HCT116 (cell line): ENCODE measurements at regions not wholly inside any gene's neighbourhood (a gene's known extent, or its start where the extent isn't known, plus 50 kb on each side); places are given as distances from the start of the nearest gene placed in this dataset.

ENCODE experiments used
- ATAC-seq: fragments of 200-7000 bp; cut with Tn5 transposase; 2 replicates; pipeline ENCODE4 v1.9.1; 2020; ENCODE audit warnings: mild to moderate bottlenecking, moderate library complexity
- BruUV-seq: library from RNA; stranded (reverse); fragments of 400-500 nt; replicated peaks from 2 replicates; lab custom pipeline; 2021; lab: Mats Ljungman, UMichigan
- CTCF ChIA-PET: fragments of 300-600 bp; sonication (Branson Sonifier 250); formaldehyde crosslinking; loops from one replicate; lab custom pipeline; 2021; ENCODE audit warnings: antibody characterized with exemption; lab: Charles Lee
- POLR2A ChIA-PET: fragments of 300-600, 350-600 bp; sonication (Branson Sonifier 250); formaldehyde crosslinking; loops from one replicate; lab custom pipeline; 2021; ENCODE audit warnings: antibody characterized with exemption; lab: Charles Lee
- RAD21 ChIA-PET, 2 experiments: fragments of 300-600 bp; sonication (Branson Sonifier 250); formaldehyde crosslinking; loops; one replicate each; lab custom pipeline; 2023; ENCODE audit warnings: low total read pairs in 2 of 2; ENCODE audit not compliant: uncharacterized antibody in 2 of 2, unreplicated experiment in 2 of 2, low non-redundant PET in 1 of 2; lab: Charles Lee
- DNase-seq: peaks from one replicate; pipeline ENCODE4 v3.0.0-alpha.2; 2010; ENCODE audit warnings: low read depth, low spot score
- H2AFZ ChIP-seq: fragments of 200-600 bp; shearing (Covaris generic), sonication (generic); 2 replicates; pipeline ENCODE4 v1.6.1; 2017; ENCODE audit warnings: low read depth, mixed run types, mixed read lengths, antibody characterized with exemption, low read length; ENCODE audit not compliant: poor library complexity, severe bottlenecking
- H3K27ac ChIP-seq: 2 replicates; pipeline ENCODE4 v1.5.1; 2012; ENCODE audit warnings: low read depth, low read length
- H3K27me3 ChIP-seq: fragments of 200-600 bp; sonication (generic); 2 replicates; pipeline ENCODE4 v1.6.1; 2016; ENCODE audit warnings: mixed run types, low read length, mixed read lengths; ENCODE audit not compliant: insufficient read depth
- H3K36me3 ChIP-seq, 2 experiments: fragments of 200-500 bp in 1 of 2; fragments of 200-600 bp in 1 of 2; sonication (Bioruptor generic) in 1 of 2; sonication (generic) in 1 of 2; 2 replicates each; pipeline versions ENCODE4 v1.5.1 to v1.6.1; 2014 to 2016; ENCODE audit warnings: low read length in 2 of 2, inconsistent platforms in 1 of 2, mixed read lengths in 1 of 2, mixed run types in 1 of 2; ENCODE audit not compliant: insufficient read depth in 2 of 2, control insufficient read depth in 1 of 2
- H3K4me1 ChIP-seq, 2 experiments: fragments of 200-600 bp in 1 of 2; sonication (generic) in 1 of 2; 2 replicates each; pipeline versions ENCODE4 v1.5.1 to v1.6.1; 2012 to 2017; ENCODE audit warnings: low read length in 2 of 2, inconsistent platforms in 1 of 2, mild to moderate bottlenecking in 1 of 2, mixed read lengths in 1 of 2, mixed run types in 1 of 2, moderate library complexity in 1 of 2; ENCODE audit not compliant: insufficient read depth in 2 of 2, control insufficient read depth in 1 of 2
- H3K4me2 ChIP-seq: fragments of 200-600 bp; sonication (generic); 2 replicates; pipeline ENCODE4 v1.6.1; 2017; ENCODE audit warnings: mixed run types, low read length, mixed read lengths
- H3K4me3 ChIP-seq, 2 experiments: fragments of 200-600 bp in 1 of 2; sonication (generic) in 1 of 2; replicated peaks in 1 of 2; 2 replicates each; pipeline ENCODE4 v1.5.1; 2011 to 2016; ENCODE audit warnings: low read length in 2 of 2, control low read depth in 1 of 2, low read depth in 1 of 2, mild to moderate bottlenecking in 1 of 2, mixed read lengths in 1 of 2, mixed run types in 1 of 2
- H3K79me2 ChIP-seq: fragments of 200-600 bp; sonication (generic); 2 replicates; pipeline ENCODE4 v1.6.1; 2017; ENCODE audit warnings: mild to moderate bottlenecking, mixed run types, low read length, moderate library complexity, mixed read lengths; ENCODE audit not compliant: insufficient read depth
- H3K9ac ChIP-seq: fragments of 200-600 bp; sonication (generic); 2 replicates; pipeline ENCODE4 v1.6.1; 2016; ENCODE audit warnings: low read length, mixed read lengths
- H3K9me2 ChIP-seq: fragments of 200-600 bp; sonication (generic), shearing (Covaris generic); 2 replicates; pipeline ENCODE4 v1.6.1; 2017; ENCODE audit warnings: mixed run types, mild to moderate bottlenecking, moderate library complexity; ENCODE audit not compliant: insufficient read depth
- H3K9me3 ChIP-seq, 2 experiments: fragments of 200-500 bp in 1 of 2; fragments of 200-600 bp in 1 of 2; sonication (Bioruptor generic) in 1 of 2; sonication (generic) in 1 of 2; 2 replicates each; pipeline ENCODE4 v1.6.1; 2014 to 2017; ENCODE audit warnings: low read length in 2 of 2, mixed read lengths in 2 of 2, inconsistent platforms in 1 of 2, low read depth in 1 of 2, mild to moderate bottlenecking in 1 of 2, mixed run types in 1 of 2, moderate library complexity in 1 of 2; ENCODE audit not compliant: control insufficient read depth in 1 of 2, insufficient read depth in 1 of 2
- H4K20me1 ChIP-seq: fragments of 200-600 bp; sonication (generic), shearing (Covaris generic); 2 replicates; pipeline ENCODE4 v1.6.1; 2017; ENCODE audit warnings: mixed run types, mild to moderate bottlenecking, moderate library complexity; ENCODE audit not compliant: insufficient read depth
- CBX3 ChIP-seq: IDR thresholded peaks from 2 replicates; pipeline ENCODE4 v1.6.1; 2012; ENCODE audit warnings: low read depth
- CEBPB ChIP-seq: IDR thresholded peaks from 2 replicates; pipeline ENCODE4 v1.6.1; 2012; ENCODE audit warnings: low read depth
- CTCF ChIP-seq, 3 experiments: fragments of 200-600 bp in 1 of 3; sonication (generic) in 1 of 3; IDR thresholded peaks in 2 of 3; conservative IDR thresholded peaks in 1 of 3; 2 replicates each; pipeline ENCODE4 v1.5.1; 2012 to 2017; ENCODE audit warnings: low read depth in 2 of 3, low read length in 2 of 3, antibody characterized with exemption in 1 of 3, borderline replicate concordance in 1 of 3, control low read depth in 1 of 3, mild to moderate bottlenecking in 1 of 3, mixed read lengths in 1 of 3, mixed run types in 1 of 3, moderate library complexity in 1 of 3; ENCODE audit not compliant: insufficient read depth in 1 of 3
- ELF1 ChIP-seq: IDR thresholded peaks from 2 replicates; pipeline ENCODE4 v1.6.1; 2012; ENCODE audit warnings: low read depth, borderline replicate concordance
- FOSL1 ChIP-seq: IDR thresholded peaks from 2 replicates; pipeline ENCODE4 v1.6.1; 2012; ENCODE audit warnings: low read depth
- POLR2A ChIP-seq: IDR thresholded peaks from 2 replicates; pipeline ENCODE4 v1.7.0; 2011; ENCODE audit warnings: borderline replicate concordance; ENCODE audit not compliant: insufficient read depth, insufficient read length; ENCODE audit errors: extremely low read depth
- POLR2AphosphoS5 ChIP-seq: IDR thresholded peaks from 2 replicates; pipeline ENCODE4 v1.6.1; 2011; ENCODE audit warnings: mild to moderate bottlenecking, low read depth, low read length, moderate library complexity
- SIN3A ChIP-seq: IDR thresholded peaks from 2 replicates; pipeline ENCODE4 v1.6.1; 2012; ENCODE audit warnings: low read depth
- SP1 ChIP-seq: IDR thresholded peaks from 2 replicates; pipeline ENCODE4 v1.6.1; 2012; ENCODE audit warnings: low read depth
- SRF ChIP-seq: IDR thresholded peaks from 2 replicates; pipeline ENCODE4 v1.6.1; 2012; ENCODE audit warnings: low read depth
- TCF7L2 ChIP-seq: IDR thresholded peaks from 2 replicates; pipeline ENCODE4 v1.7.0; 2011; ENCODE audit warnings: borderline replicate concordance, inconsistent platforms; ENCODE audit not compliant: insufficient read depth, insufficient read length; ENCODE audit errors: extremely low read depth
- YY1 ChIP-seq: IDR thresholded peaks from 2 replicates; pipeline ENCODE4 v1.6.1; 2011; ENCODE audit warnings: low read length, low read depth, moderate library complexity, mild to moderate bottlenecking; ENCODE audit not compliant: insufficient replicate concordance; ENCODE audit errors: extremely low read depth
- ZFX ChIP-seq: fragments of 450-650 bp; IDR thresholded peaks from 2 replicates; pipeline ENCODE4 v1.6.1; 2017
- intact Hi-C: fragments of 100-400 bp; cut with micrococcal nuclease; formaldehyde crosslinking; loops from 2 replicates; pipeline ENCODE4 v1.10.0; 2022
- TF ChIP-seq, protein P1 (sequence below): IDR thresholded peaks from 2 replicates; pipeline ENCODE4 v1.6.1; 2012; ENCODE audit warnings: low read depth

DNA sequence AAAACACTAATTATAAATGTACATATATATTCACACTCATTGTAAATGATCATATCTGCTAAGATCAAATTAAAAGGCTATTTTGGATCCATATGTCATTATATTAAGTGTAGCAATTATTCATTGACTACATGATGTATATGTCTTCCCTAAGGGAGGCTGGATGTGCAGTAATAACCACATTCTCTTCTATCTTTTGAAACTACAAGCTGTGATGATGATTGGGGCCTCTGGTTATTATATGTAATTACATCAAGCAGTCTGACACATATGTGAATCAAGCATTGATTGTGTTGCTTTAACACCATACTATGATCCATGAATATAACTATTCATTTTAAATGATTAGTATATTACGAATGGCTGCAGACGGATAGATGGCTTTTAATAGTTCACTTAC lies 1973.4 kb downstream of the SUCLG1 start:
- H3K79me2 ChIP-seq: no peaks in the 10 kb centered on the region
- DNase-seq (no peak), ATAC-seq (no peak)
- H3K9me3 ChIP-seq: no peaks in the 10 kb centered on the region
- H3K36me3 ChIP-seq: no peaks in the 10 kb centered on the region
- H3K27ac ChIP-seq: no peak overlapping the region
- ChIA-PET POLR2A (no interaction called here), RAD21 (no interaction called here), CTCF (no interaction called here)
- H3K9ac ChIP-seq: no peak overlapping the region
- H3K4me1 ChIP-seq: no peaks in the 10 kb centered on the region
- no peaks in the 10 kb centered on the region for H3K9me2 ChIP-seq
- no peak overlapping the region for H3K4me3 ChIP-seq
- H3K27me3 ChIP-seq: no peaks in the 10 kb centered on the region
- intact Hi-C loops: no loop called here
- no peak for TF ChIP-seq CTCF (IDR thresholded peaks at IDR 0.05 in 2 of 3, conservative IDR thresholded peaks at IDR 0.05 in 1 of 3; ENCODE audit: borderline replicate concordance in 1 of 3, insufficient read depth in 1 of 3, low read depth in 2 of 3, low read length in 2 of 3)
- no peak for TF ChIP-seq CBX3
- TF ChIP-seq SRF: no peak
- TF ChIP-seq SP1: no peak
- TF ChIP-seq POLR2A: no peak
- no peak for TF ChIP-seq YY1
- no peak for TF ChIP-seq FOSL1
- TF ChIP-seq ZFX: no peak
- no peak for TF ChIP-seq CEBPB
- TF ChIP-seq, protein P1, sequence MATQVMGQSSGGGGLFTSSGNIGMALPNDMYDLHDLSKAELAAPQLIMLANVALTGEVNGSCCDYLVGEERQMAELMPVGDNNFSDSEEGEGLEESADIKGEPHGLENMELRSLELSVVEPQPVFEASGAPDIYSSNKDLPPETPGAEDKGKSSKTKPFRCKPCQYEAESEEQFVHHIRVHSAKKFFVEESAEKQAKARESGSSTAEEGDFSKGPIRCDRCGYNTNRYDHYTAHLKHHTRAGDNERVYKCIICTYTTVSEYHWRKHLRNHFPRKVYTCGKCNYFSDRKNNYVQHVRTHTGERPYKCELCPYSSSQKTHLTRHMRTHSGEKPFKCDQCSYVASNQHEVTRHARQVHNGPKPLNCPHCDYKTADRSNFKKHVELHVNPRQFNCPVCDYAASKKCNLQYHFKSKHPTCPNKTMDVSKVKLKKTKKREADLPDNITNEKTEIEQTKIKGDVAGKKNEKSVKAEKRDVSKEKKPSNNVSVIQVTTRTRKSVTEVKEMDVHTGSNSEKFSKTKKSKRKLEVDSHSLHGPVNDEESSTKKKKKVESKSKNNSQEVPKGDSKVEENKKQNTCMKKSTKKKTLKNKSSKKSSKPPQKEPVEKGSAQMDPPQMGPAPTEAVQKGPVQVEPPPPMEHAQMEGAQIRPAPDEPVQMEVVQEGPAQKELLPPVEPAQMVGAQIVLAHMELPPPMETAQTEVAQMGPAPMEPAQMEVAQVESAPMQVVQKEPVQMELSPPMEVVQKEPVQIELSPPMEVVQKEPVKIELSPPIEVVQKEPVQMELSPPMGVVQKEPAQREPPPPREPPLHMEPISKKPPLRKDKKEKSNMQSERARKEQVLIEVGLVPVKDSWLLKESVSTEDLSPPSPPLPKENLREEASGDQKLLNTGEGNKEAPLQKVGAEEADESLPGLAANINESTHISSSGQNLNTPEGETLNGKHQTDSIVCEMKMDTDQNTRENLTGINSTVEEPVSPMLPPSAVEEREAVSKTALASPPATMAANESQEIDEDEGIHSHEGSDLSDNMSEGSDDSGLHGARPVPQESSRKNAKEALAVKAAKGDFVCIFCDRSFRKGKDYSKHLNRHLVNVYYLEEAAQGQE: no peak
- TF ChIP-seq POLR2AphosphoS5: no peak
- TF ChIP-seq ELF1: no peak
- TF ChIP-seq SIN3A: no peak
- TF ChIP-seq TCF7L2: no peak
- H2AFZ ChIP-seq: no peak overlapping the region
- H3K4me2 ChIP-seq: no peak overlapping the region
- BruUV-seq: no TSS peak
- H4K20me1 ChIP-seq: no peaks in the 10 kb centered on the region
